ENCODE measurements at regions not wholly inside any gene's neighbourhood (a gene's known extent, or its start where the extent isn't known, plus 50 kb on each side); places are given as distances from the start of the nearest gene placed in this dataset.

- DNase-seq = no peak
These were observed 914.8 kb downstream of the DCDC2C start for GRCh38 chr2:4618141-4618540.

- DNase-seq = no peak
These were observed 915.4 kb downstream of the DCDC2C start for GRCh38 chr2:4618630-4619228.

GRCh38 chr2:4628998-4629501, 925.7 kb downstream of the DCDC2C start:
- no peak for DNase-seq

- no peak for DNase-seq
These were observed 931.9 kb downstream of the DCDC2C start for GRCh38 chr2:4635289-4635688.

- DNase-seq = no peak
These were observed 950.6 kb downstream of the DCDC2C start for GRCh38 chr2:4653991-4654390.

GRCh38 chr2:4656326-4656725, 953.0 kb downstream of the DCDC2C start:
- no peak for DNase-seq

GRCh38 chr2:4662161-4662779, 958.9 kb downstream of the DCDC2C start:
- no peak for DNase-seq

- no peak for DNase-seq
These were observed 965.0 kb downstream of the DCDC2C start for GRCh38 chr2:4668381-4668780.

- DNase-seq = no peak
These were observed 967.0 kb downstream of the DCDC2C start for GRCh38 chr2:4670331-4670730.

- no peak for DNase-seq
These were observed 969.7 kb downstream of the DCDC2C start for GRCh38 chr2:4673025-4673489.

- DNase-seq = peak; percentile 15
These were observed 970.6 kb downstream of the DCDC2C start for GRCh38 chr2:4674007-4674406.

- DNase-seq = no peak
These were observed 971.9 kb downstream of the DCDC2C start for GRCh38 chr2:4675295-4675694.

- DNase-seq = no peak
These were observed 975.6 kb downstream of the DCDC2C start for GRCh38 chr2:4678927-4679326.

- no peak for DNase-seq
These were observed 976.0 kb downstream of the DCDC2C start for GRCh38 chr2:4679391-4679790.

GRCh38 chr2:4684921-4685320, 981.5 kb downstream of the DCDC2C start:
- DNase-seq = no peak

- DNase-seq = no peak
These were observed 987.5 kb downstream of the DCDC2C start for GRCh38 chr2:4690913-4691312.

- no peak for DNase-seq
These were observed 989.9 kb downstream of the DCDC2C start for GRCh38 chr2:4693266-4693665.

- no peak for DNase-seq
These were observed 992.0 kb downstream of the DCDC2C start for GRCh38 chr2:4695281-4695861.

- DNase-seq = no peak
These were observed 977.1 kb upstream of the SOX11 start for GRCh38 chr2:4715065-4715464.

GRCh38 chr2:4718777-4719176, 973.4 kb upstream of the SOX11 start:
- no peak for DNase-seq

GRCh38 chr2:4725618-4726017, 966.6 kb upstream of the SOX11 start:
- no peak for DNase-seq

GRCh38 chr2:4732560-4732959, 959.6 kb upstream of the SOX11 start:
- no peak for DNase-seq

GRCh38 chr2:4745056-4745991, 946.9 kb upstream of the SOX11 start:
- DNase-seq = no peak
